Adipose tissue (tissue), 3 donors: ENCODE measurements at regions not wholly inside any gene's neighbourhood (a gene's known extent, or its start where the extent isn't known, plus 50 kb on each side); places are given as distances from the start of the nearest gene placed in this dataset.

Experiments
- H3K27ac ChIP-seq: one replicate; pipeline ENCODE4 v1.5.1; 2013; ENCODE audit warnings: low read depth, low read length
- WGBS, 3 donors: extraction: QIAGEN DNeasy Blood & Tissue Kit; methylation state at CpG; one replicate each; pipeline ENCODE4 v1.1.7; 2013; 5-methylcytosine and 5-hydroxymethylcytosine counted together
- donor health status: healthy with polysubstance abuse.
- donor health status: Bipolar disorder and iron deficiency.
- donor health status: healthy.

DNA sequence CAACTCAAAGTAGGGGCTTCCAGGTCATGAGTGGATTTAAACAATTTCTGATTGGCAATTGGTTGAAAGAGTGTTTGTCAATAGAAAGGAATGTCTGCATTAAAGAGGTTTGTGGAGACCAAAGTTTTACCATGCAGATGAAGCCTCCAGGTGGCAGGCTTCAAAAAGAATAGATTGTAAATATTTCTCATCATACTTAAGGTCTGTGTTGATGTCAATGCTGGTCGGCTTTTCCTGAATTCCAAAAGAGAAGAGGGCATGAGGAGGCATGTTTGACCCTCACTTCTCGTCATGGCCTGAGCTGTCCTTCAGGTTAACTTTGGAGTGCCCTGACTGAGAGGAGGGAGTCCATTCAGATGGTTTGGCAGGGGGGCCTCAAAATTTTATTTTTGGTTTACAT lies 125.4 kb upstream of the RFC3 start:
- WGBS, 3 donors: 76 to 85% (median 81%) methylated on average over 2 of the region's 2 CpGs

DNA sequence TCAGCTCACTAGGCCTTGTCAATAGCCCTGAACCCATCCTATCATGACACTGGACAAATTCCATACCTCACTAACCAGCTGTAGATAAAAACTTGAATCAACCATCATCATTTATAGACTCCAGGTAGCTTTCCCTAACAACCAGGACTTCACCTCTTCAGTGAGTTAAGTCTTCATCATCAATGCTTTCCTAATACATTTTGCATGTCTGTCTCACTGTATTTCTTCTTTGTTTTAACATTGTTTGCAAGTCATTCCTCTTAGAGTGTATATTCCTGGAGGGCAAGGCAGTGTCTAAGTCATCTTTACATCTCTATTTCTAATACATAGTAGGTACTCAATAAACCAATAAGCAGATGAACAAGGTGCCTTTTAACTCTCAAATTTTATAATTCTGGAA lies 123.4 kb upstream of the RFC3 start:
- no peak overlapping the region for H3K27ac ChIP-seq

More for the DNA sequence above, 125.4 kb upstream of the RFC3 start:
- no peak overlapping the region for H3K27ac ChIP-seq

DNA sequence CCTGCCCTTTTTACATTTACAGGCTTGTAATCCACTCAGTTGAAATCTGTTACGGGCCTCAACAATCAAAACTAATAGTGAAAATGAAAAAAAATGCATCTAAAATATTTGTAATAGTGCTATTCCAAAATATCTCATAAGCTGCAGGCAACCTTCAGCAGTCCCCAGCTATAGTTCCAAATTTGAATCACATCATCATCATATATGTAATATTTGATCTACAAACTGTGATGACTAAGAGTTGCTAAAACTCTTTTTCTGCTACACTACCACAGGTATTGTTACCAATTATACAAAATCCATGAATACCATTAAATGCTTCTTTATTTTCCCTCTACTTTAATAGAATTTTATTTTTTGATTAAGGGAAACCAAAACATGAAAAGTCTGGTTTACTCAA lies 121.4 kb upstream of the RFC3 start:
- no peak overlapping the region for H3K27ac ChIP-seq
- WGBS, 3 donors: 36 to 89% (median 85%) methylated on average over 1 of the region's 1 CpG

GRCh38 chr13:33697926-33698325 lies 120.0 kb upstream of the RFC3 start:
- WGBS, 3 donors: 91 to 94% (median 92%) methylated on average over 1 of the region's 1 CpG
- no peak overlapping the region for H3K27ac ChIP-seq

- 90 to 96% (median 92%) methylated on average over 3 of the region's 3 CpGs for WGBS, 3 donors
- H3K27ac ChIP-seq: no peak overlapping the region
Measured at GRCh38 chr13:33707449-33707848, 110.5 kb upstream of the RFC3 start.

DNA sequence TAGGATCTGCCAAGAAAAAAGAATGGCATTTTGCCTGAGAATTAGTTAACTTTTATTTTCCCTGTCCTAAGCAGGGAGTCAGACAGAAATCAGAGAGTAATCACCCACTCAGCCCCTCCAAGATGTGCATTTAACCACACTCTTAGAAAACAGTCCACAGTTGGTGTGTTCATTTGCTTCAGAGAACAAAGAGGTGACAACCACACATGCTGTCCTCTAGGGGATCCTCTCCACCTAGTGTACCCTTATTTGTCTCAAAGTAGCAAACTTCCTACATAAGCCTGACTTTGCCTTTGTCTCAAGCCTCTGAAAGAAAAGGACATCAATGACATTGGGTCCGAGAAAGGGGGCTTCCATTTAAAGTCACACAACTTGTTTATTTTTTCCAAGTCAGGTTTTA lies 107.0 kb upstream of the RFC3 start:
- H3K27ac ChIP-seq: no peak overlapping the region
- 71 to 74% (median 71%) methylated on average over 1 of the region's 1 CpG for WGBS, 3 donors

DNA sequence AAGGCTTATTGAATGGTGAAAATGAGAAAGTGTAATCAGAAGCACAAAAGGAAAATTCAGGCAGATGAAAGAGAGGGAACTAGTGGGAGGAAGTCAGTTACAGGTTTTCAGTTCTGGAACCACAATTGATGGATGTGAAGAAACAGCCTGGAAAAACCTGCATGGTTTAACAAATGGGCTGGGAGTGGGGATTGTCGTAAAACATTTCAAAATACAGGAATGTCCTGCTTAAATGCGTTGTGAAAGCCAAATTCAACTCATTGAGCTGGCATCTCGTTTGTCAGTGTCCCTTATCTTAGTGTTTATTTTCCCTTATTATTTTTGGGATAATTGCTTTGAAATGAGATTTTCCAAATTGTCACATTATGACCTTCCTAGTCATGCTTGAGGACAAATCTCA lies 106.5 kb upstream of the RFC3 start:
- 39 to 58% (median 48%) methylated on average over 3 of the region's 3 CpGs for WGBS, 3 donors
- no peak overlapping the region for H3K27ac ChIP-seq

GRCh38 chr13:33717775-33718174 lies 100.2 kb upstream of the RFC3 start:
- H3K27ac ChIP-seq: no peak overlapping the region

GRCh38 chr13:33721724-33722123 lies 96.2 kb upstream of the RFC3 start:
- 0 to 30% (median 7%) methylated on average over 1 of the region's 1 CpG for WGBS, 3 donors

GRCh38 chr13:33722216-33722915 lies 95.6 kb upstream of the RFC3 start:
- 26 to 30% (median 28%) methylated on average over 3 of the region's 3 CpGs for WGBS, 3 donors
- no peak overlapping the region for H3K27ac ChIP-seq

More at GRCh38 chr13:33721724-33722123, 96.2 kb upstream of the RFC3 start:
- peak overlapping the region; percentile 17 for H3K27ac ChIP-seq

GRCh38 chr13:33723365-33723764 lies 94.6 kb upstream of the RFC3 start:
- H3K27ac ChIP-seq: no peak overlapping the region

DNA sequence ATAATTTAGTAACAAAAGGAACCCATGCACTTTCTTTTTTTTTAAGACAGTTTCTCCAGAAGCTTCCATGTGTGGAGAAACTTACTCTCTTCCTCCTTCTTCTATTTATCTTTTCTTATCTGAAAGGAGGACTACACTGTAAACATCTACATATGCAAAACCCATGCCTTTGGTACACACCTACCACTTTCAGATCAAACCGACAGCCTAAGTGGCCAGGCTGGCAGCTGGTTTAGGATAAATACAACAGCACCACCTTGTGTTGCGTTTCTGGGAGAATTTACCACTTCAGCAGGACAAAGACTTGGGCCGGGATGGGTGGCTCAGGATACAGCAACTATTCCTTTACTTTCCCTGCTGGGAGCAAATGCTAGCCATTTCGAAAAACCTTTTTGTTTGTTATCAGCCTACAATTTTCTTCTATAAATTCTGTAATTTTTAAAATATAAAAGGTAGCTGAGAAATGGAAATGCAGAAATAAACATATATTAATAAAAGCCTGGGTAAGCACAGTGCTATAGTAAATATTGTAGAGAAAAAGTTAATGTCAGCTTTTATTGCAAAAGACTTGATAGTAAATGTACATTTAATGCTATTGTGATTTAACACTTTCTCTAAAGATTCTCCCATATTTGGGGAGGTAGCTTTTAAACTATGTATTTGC lies 94.0 kb upstream of the RFC3 start:
- H3K27ac ChIP-seq: no peak overlapping the region

GRCh38 chr13:33725340-33725739 lies 92.6 kb upstream of the RFC3 start:
- WGBS, 3 donors: 78 to 98% (median 78%) methylated on average over 2 of the region's 2 CpGs
- no peak overlapping the region for H3K27ac ChIP-seq

More for the DNA sequence above, 94.0 kb upstream of the RFC3 start:
- 5 to 8% (median 7%) methylated on average over 4 of the region's 4 CpGs for WGBS, 3 donors

GRCh38 chr13:33727297-33728083 lies 90.5 kb upstream of the RFC3 start:
- H3K27ac ChIP-seq: no peak overlapping the region
- WGBS, 3 donors: 75 to 86% (median 83%) methylated on average over 4 of the region's 4 CpGs

DNA sequence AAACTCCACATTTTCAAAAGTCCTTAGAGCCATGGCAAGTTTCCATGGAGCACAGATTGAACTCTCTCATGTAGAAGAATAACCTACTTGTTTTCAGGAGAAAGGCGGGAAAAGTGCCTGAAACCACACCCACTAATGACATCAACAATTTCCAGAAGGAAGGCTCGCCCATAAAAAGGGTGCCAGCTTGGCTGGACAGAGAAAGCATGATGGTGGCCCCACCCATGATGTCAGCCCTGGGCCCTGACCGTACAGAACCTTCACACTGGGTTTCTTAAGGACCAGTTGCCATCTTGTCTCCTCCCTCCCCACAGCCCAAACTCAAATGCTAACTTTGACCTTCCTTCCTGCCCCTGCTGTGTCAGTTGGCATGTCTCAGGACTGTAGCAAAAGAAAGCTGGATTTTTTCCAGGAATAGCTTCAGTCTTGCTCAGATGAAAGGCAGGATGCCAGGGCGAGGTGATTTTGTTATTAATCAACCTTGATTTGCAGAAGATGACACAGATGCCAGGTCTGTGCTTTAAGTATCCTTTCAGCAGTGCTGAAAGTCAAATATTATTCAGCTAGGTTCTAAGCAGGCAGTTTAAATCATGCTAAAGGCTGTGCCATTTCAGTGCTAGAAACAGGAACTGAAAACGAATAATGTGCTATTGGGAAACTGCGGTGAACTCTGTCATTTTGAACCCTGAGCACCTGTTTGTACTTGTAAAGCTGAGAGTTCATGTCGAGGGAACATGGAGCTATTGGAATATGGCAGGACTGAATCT lies 89.5 kb upstream of the RFC3 start:
- no peak overlapping the region for H3K27ac ChIP-seq
- WGBS, 3 donors: 44 to 60% (median 60%) methylated on average over 7 of the region's 7 CpGs

DNA sequence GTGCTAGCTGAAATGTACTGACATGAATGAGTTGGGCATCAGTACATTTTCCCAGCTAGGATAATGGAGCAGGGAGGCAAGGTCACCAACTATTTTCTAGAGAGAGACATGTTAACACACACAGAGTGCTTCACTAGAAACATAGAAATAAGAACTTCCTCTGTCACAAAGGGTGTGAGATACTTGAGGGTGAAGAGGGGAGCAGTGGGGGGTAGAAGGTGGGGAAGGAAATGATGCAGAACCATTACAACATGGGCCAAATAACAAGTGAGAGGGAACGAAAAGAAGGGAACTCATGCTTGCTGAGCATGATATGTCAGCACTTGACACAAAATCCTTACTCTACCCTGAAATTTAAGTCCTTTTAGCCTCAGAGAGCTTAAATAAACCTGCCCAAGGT lies 87.8 kb upstream of the RFC3 start:
- no peak overlapping the region for H3K27ac ChIP-seq
- WGBS, 3 donors: 42 to 80% (median 53%) methylated on average over 1 of the region's 1 CpG

- WGBS, 3 donors: 84 to 93% (median 88%) methylated on average over 5 of the region's 5 CpGs
- no peak overlapping the region for H3K27ac ChIP-seq
Measured at GRCh38 chr13:33730619-33731018, 87.3 kb upstream of the RFC3 start.

DNA sequence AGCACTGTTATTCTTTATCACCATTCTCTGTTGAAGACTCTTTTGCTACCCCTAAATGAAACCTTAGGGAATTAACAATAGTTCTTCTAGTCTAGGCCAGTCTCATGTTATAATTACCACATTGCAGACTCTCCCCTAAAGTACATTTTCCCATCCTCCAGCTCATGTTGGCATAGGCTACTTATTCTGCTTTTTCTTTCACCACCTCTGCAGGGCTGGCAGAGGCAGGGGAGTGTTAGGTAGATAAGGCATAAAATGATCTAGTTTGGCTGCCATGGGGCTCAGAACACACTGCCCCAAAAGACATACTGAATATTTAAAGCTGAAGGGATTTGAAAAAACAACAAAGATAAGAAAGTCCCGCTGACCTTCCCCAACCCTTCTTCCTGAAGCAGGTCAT lies 82.7 kb upstream of the RFC3 start:
- 70 to 89% (median 77%) methylated on average over 1 of the region's 1 CpG for WGBS, 3 donors
- no peak overlapping the region for H3K27ac ChIP-seq

- WGBS, 3 donors: 87 to 95% (median 91%) methylated on average over 4 of the region's 4 CpGs
- H3K27ac ChIP-seq: no peak overlapping the region
Measured at GRCh38 chr13:33739254-33739653, 78.7 kb upstream of the RFC3 start.
